ENCODE measurements at regions not wholly inside any gene's neighbourhood (a gene's known extent, or its start where the extent isn't known, plus 50 kb on each side); places are given as distances from the start of the nearest gene placed in this dataset.

DNA sequence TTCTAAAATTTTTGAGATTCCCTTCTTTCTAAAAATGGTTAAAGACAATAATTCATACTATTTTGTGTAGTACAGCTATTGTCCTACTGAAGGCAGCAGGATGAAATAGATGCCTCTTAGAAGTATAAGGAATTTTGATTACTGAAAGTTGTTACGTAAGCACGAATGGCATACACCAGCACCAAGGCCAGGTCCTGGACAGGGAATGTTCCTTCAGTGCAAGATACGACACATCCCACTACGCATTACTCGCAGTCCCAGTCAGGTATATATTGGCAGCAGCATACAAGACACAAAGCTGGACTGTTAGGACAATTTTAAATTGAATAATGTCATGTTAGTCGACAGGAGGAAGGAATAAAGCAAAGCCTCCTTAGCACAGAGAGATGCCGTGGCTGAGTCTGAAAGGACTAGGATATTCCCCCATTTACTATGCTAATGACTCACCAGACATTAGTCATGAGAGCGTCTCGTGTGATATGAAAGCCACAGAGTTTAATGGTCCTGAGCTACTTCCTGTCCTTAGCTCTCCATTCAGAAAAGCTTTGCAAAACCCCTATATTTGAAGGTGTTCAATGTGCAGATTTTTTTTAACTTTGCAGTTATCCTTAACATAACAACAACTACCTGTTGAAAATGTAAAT is 504.3 kb downstream of the FAM133A start:
- no peak overlapping the region for H3K4me3 ChIP-seq (ENCODE audit: low read depth, low read length)
- TF ChIP-seq CTCF (IDR thresholded peaks at IDR 0.05; ENCODE audit: borderline replicate concordance, insufficient read depth, low read depth, low read length): no peak

DNA sequence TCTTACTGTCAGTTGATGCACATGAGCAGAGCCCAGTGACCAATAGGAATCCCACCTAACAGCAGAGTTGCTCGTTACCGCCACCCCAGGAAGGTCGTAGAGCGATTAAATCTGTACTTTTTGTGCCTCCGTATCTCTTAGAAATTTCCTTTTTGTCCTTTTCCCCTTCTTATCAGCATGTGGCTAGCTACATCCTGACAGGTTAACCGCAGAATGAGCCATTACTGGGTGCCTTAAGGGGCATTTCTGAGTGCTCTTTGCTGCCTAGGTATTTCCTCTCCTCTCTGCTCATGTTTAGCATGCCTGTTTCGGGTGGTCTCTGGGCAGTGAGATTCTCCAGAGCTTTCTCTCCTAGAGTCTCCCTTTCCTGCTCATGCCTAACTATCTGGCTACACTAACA is 530.5 kb downstream of the FAM133A start:
- H3K4me3 ChIP-seq (ENCODE audit: low read depth, low read length): no peak overlapping the region
- no peak for TF ChIP-seq CTCF (IDR thresholded peaks at IDR 0.05; ENCODE audit: borderline replicate concordance, insufficient read depth, low read depth, low read length)

- no peak for TF ChIP-seq CTCF (IDR thresholded peaks at IDR 0.05; ENCODE audit: borderline replicate concordance, insufficient read depth, low read depth, low read length)
- no peak overlapping the region for H3K4me3 ChIP-seq (ENCODE audit: low read depth, low read length)
Measured at GRCh38 chrX:94216738-94217137, 542.7 kb downstream of the FAM133A start.

DNA sequence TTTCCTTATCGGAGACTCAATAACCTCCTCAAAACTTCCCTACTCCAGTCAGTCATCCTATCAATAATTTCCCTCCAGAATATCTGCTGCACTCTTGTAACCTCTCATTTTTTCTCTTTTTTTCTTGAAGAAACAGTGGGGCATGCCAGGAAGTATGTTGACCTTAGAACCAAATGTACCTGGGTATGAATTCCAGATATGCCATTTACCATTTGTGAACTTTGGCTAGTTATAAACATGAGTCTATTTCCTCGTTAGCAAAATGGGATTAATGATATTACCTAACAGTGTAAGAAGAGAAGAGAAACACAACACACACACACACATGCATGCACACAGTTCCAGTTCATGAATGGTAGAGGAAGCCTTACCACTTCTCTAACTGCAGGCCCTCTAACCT is 578.2 kb downstream of the FAM133A start:
- H3K4me3 ChIP-seq (ENCODE audit: low read depth, low read length): no peak overlapping the region
- TF ChIP-seq CTCF (IDR thresholded peaks at IDR 0.05; ENCODE audit: borderline replicate concordance, insufficient read depth, low read depth, low read length): no peak

DNA sequence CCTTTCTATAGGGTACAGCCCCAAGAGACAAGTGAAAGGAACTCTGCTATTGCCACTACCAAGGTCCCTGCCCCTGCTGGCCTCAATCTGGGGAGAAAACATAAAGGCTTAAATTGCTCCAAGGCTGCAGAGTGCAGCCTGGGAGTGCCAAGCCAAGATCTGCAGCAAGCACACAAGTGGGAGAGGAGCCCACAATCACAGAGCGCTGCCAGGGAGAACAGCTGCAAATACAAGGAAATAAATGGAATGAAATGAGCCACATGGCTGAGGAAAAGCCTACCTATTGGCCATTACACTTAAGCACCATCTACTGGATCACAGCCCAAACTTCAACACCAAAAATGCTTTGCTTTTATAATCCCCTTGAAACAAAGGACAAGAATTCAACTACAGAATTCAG is 582.4 kb downstream of the FAM133A start:
- no peak for TF ChIP-seq CTCF (IDR thresholded peaks at IDR 0.05; ENCODE audit: borderline replicate concordance, insufficient read depth, low read depth, low read length)

GRCh38 chrX:94265323-94265722 is 591.3 kb downstream of the FAM133A start:
- TF ChIP-seq CTCF (IDR thresholded peaks at IDR 0.05; ENCODE audit: borderline replicate concordance, insufficient read depth, low read depth, low read length): no peak
- H3K4me3 ChIP-seq (ENCODE audit: low read depth, low read length): no peak overlapping the region

More for the DNA sequence above, 582.4 kb downstream of the FAM133A start:
- H3K4me3 ChIP-seq (ENCODE audit: low read depth, low read length): no peak overlapping the region

DNA sequence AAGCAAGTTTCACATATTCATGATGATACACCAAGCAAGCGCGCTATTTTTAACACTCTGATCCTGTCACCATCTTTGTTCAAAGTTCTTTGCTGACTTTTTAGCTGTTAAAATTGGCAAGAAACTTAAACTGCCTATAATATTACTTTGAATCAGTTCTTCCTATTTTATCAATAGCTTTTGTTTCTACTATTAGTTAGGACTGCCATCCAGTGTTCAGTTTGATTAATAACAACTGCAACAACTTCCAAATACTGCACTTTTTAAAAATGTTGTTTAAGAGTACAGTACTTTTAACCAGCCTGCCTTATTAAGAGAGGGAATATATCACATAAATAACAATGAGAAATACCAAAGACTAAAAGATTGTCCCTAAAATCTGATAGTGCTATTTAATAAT is 614.3 kb downstream of the FAM133A start:
- no peak for TF ChIP-seq CTCF (IDR thresholded peaks at IDR 0.05; ENCODE audit: borderline replicate concordance, insufficient read depth, low read depth, low read length)
- no peak overlapping the region for H3K4me3 ChIP-seq (ENCODE audit: low read depth, low read length)

Measured in GM12875 (cell line).